ENCODE measurements at regions not wholly inside any gene's neighbourhood (a gene's known extent, or its start where the extent isn't known, plus 50 kb on each side); places are given as distances from the start of the nearest gene placed in this dataset.

GRCh38 chr9:108392877-108393276 lies 462.9 kb downstream of the ACTL7B start:
- no peak for TF ChIP-seq CTCF (conservative IDR thresholded peaks at IDR 0.05 in 1 of 2, IDR thresholded peaks at IDR 0.05 in 1 of 2; ENCODE audit: extremely low read depth in 1 of 2, insufficient read depth in 1 of 2, low read depth in 1 of 2, low read length in 2 of 2)
- no peak for TF ChIP-seq EZH2 (IDR thresholded peaks at IDR 0.05; ENCODE audit: borderline replicate concordance, low read length)
